Sciatic nerve (tissue), 2 donors: ENCODE measurements at regions not wholly inside any gene's neighbourhood (a gene's known extent, or its start where the extent isn't known, plus 50 kb on each side); places are given as distances from the start of the nearest gene placed in this dataset.

Experiments
- ATAC-seq: fragments of 200-7000 bp; cut with Tn5 transposase; one replicate; pipeline ENCODE4 v1.9.1; 2020; ENCODE audit warnings: mild to moderate bottlenecking, moderate library complexity
- DNase-seq: peaks from one replicate; pipeline ENCODE4 v3.0.0-alpha.2; 2020; ENCODE audit warnings: low spot score
- intact Hi-C: fragments of 100-400 bp; cut with DNase I; formaldehyde crosslinking; loops from one replicate; pipeline ENCODE4 v1.14.2; 2022
- donor health status: DM: no; HTN: no; CAD: no.
- donor health status: DM: no; HTN: no; CAD: no.

- DNase-seq: no peak
- intact Hi-C loops: no loop called here
- no peak for ATAC-seq
Measured at GRCh38 chr12:115213118-115213517, 529.1 kb upstream of the TBX3 start.

DNA sequence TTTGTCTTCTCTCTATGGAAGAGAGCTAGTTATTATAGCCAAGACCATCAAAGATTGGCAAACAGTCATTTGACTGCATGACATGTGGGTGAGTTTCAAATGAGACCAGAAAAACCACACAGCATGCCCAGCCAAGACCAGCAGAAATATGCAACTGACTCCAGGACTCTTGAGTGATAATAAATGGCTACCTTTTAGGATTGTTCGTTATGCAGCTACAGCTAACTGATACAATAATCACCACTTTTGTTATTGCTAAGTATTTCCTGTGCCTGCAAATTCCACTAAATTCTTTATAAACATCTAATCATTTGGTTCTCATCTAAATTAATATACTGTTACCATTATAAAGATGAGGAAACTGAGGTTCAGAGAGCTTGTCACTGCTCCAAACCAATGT is 528.4 kb upstream of the TBX3 start:
- DNase-seq (no peak), ATAC-seq (no peak)
- intact Hi-C loops: no loop called here

GRCh38 chr12:115210533-115211252 is 526.7 kb upstream of the TBX3 start:
- ATAC-seq: no peak
- DNase-seq: no peak
- intact Hi-C loops: no loop called here

GRCh38 chr12:115209230-115209629 is 525.3 kb upstream of the TBX3 start:
- DNase-seq (no peak), ATAC-seq (no peak)
- intact Hi-C loops: no loop called here

GRCh38 chr12:115208098-115208497 is 524.1 kb upstream of the TBX3 start:
- intact Hi-C loops: no loop called here
- no peak for DNase-seq
- no peak for ATAC-seq

DNA sequence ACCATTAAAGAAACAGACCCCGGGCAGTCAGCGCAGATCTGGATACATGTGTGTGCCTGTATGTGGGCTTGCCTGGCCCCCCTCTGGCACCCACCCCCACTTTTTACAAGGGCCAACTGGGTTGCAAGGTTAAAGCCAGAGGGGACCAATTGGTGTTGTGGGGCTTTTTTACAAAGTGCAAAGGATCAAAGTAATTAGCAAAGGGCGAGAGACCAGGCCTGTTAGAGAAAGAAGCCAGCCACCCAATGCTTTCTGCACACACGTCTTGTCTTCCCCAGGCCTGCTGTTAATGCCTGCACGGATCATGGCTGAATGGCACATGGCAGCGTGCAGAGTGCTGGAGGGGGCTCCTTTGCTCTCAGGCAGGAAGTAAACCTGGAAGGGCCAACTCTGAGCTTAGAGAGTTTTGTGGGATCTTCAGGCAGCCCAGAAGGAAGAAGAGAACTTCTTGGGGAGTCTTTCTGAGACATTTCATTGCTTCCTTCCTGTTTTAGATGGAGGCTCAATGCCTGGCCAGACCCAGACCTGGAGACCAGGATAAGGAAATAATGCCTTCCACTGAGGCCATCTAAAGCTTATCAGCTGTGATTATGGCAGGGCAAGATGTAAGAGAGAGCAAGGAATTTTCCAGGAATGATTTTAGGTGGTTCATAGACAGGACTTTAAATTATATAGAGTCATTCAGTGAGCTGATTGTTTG is 523.4 kb upstream of the TBX3 start:
- ATAC-seq (no peak), DNase-seq (no peak)
- intact Hi-C loops: no loop called here

DNA sequence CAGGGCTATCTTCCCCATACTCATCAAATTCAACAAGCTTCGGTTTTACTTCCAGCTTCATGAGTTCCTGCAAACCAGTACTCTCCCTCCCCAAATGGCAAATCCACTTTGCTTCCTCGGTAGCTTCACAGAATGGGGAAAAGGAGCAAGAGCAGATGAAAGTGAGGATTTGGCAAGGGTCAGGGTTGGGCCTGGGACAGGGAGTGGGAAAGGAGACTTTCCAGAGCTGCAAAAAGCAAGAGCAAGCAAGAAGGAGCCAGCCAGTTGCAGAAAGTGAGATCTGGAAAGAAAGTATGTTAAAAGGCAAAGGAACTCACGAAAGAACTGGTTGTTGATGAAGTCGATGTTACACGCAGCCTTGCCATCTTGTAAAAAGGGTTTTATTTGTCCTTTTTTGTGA is 522.8 kb upstream of the TBX3 start:
- ATAC-seq (no peak), DNase-seq (no peak)
- intact Hi-C loops: no loop called here

DNA sequence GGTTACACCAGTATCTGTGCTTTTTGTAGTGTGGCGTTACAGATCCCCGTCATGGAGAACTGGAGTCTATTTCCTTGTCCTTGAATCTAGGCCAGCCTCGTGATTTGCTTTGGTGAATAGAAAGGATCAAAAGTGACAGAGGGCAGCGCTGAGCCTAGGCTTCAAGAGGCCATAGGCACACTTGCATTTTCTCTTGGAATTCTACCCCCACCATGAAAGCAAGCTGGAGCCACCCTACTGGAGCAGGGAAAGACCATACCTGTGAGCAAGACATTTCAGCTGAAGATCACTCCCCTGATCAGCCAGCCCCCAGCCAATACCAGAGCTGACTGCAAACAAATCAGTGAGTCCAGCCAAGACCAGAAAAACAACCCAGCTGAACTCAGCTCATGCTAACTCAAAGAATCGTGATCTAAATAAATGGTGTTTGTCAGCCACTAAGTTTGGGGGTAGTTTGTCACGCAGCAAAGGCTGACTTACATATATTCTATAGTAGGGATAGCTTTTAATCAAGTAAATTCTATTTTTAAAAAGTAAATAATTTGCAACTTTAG is 521.9 kb upstream of the TBX3 start:
- no peak for DNase-seq
- ATAC-seq: no peak
- intact Hi-C loops: no loop called here

GRCh38 chr12:115204957-115205754 is 521.2 kb upstream of the TBX3 start:
- no peak for ATAC-seq
- no peak for DNase-seq
- intact Hi-C loops: no loop called here

- intact Hi-C loops: no loop called here
- no peak for ATAC-seq
Measured at GRCh38 chr12:115203701-115204100, 519.7 kb upstream of the TBX3 start.

GRCh38 chr12:115201966-115202365 is 518.0 kb upstream of the TBX3 start:
- ATAC-seq (no peak), DNase-seq (no peak)
- intact Hi-C loops: no loop called here

More at GRCh38 chr12:115203701-115204100, 519.7 kb upstream of the TBX3 start:
- DNase-seq: no peak

- ATAC-seq: peak; percentile 89
- no peak for DNase-seq
- intact Hi-C loops: no loop called here
Measured at GRCh38 chr12:115199831-115200230, 515.9 kb upstream of the TBX3 start.

DNA sequence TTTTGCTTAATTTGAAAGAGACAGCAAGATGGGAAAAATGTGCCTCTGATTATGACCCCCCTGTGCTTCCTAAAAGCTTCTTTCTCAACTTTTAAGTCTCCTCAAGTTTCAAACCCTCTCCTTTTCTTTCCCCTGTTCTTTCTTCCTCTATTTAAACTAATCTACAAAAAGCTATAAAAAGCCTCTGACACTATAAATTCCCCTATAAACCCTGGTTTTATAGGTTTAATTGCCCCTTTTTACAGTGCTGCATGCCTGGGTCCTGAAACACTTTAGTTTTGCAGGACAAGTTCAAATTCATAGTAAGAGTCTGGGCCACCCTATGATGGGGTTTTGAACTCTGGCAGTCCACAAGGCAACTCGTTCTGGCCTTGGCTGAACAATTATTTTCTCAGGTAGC is 510.9 kb upstream of the TBX3 start:
- intact Hi-C loops: loop anchor here (5.0 kb wide), 1 partner anchor 437 kb away; no protein-coding TSS in a partner anchor
- no peak for DNase-seq

DNA sequence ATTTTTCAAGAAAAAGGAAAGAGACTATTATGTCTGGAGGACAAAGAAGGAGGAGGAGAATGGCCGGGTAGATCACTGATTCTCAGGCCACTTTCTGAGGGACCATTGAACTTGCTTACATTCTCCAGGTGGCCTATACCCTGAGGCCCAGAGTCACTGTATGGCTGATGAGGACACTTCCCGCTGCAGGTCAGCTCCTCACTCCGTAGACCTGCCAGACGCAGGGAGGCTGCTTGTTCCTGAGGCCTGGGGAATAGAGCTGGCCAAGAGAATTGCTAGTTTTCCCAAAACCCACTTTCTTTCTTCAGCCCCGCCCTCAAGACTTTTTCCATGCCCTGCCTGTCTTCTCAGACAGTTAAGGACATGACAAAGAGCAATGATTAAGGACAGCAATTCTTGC is 510.5 kb upstream of the TBX3 start:
- intact Hi-C loops: loop anchor here (5.0 kb wide), 1 partner anchor 438 kb away; no protein-coding TSS in a partner anchor
- ATAC-seq (no peak), DNase-seq (no peak)

More for the DNA sequence above, 510.9 kb upstream of the TBX3 start:
- no peak for ATAC-seq

DNA sequence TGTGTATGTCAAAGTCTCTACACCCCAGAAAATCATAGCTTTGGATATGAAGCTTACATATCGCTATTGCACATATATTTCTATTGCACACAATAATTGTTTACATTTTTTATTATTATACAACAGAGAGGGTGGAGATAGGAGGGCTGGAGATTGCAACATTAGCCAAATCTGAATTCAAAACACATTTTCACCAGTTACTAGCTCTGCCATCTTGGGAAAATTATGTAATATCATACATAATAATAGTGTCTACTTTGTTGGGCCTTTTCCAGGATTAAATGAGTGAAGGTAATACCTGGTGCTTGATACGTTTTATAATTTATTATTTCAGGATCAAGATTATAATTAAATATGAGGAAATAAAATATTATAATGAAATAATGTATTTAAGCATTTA is 507.4 kb upstream of the TBX3 start:
- no peak for DNase-seq
- no peak for ATAC-seq
- intact Hi-C loops: loop anchor here (5.0 kb wide), 1 partner anchor 441 kb away; no protein-coding TSS in a partner anchor

- intact Hi-C loops: loop anchor here (5.0 kb wide), 1 partner anchor 442 kb away; no protein-coding TSS in a partner anchor
- ATAC-seq (peak; percentile 64), DNase-seq (no peak)
Measured at GRCh38 chr12:115190010-115190770, 506.2 kb upstream of the TBX3 start.

- intact Hi-C loops: no loop called here
- DNase-seq (no peak), ATAC-seq (no peak)
Measured at GRCh38 chr12:115185506-115185905, 501.5 kb upstream of the TBX3 start.

DNA sequence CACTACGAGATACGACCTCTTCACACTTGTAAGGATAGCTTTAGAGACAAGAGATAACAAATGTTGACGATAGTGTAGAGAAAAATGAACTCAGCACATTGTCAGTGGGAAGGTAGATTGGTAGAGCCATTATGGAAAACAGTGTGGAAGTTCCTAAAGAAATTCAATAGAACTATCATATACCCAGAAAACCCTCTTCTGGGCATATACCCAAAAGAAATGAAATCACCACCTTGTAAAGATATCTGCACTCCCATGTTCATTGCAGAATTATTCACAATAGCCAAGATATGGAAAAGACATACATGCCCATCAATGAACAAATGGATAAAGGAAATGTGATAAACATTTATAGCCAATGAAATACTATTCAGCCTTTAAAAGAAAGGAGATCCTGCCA is 499.8 kb upstream of the TBX3 start:
- intact Hi-C loops: no loop called here
- ATAC-seq: no peak
- DNase-seq: no peak

DNA sequence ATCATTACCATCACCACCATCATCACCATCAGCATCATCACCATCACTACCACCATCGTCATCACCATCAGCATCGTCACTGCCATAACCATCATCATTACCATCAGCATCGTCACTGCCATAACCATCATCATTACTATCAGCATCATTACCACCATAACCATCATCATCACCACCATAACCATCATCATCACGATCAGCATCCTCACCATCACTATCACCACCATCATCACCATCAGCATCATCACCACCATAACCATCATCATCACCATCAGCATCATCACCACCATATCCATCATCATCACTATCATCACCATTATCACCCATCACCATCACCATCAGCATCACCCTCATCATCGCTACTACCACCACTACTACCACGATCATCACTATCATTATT is 493.9 kb upstream of the TBX3 start:
- intact Hi-C loops: no loop called here
- no peak for DNase-seq
- no peak for ATAC-seq
